NOMO-1 (cell line): ENCODE measurements at regions not wholly inside any gene's neighbourhood (a gene's known extent, or its start where the extent isn't known, plus 50 kb on each side); places are given as distances from the start of the nearest gene placed in this dataset.
"Not testable (repeated sequence)": the region's sequence is repeated elsewhere in the genome, so short reads cannot be mapped to it uniquely, and the experiment has no call there.

ENCODE experiments used
- DNase-seq, 2 experiments: peaks; one replicate each; lab custom pipeline; 2025; ENCODE audit not compliant: unreplicated experiment in 2 of 2; lab: John Stamatoyannopoulos, UW

DNA sequence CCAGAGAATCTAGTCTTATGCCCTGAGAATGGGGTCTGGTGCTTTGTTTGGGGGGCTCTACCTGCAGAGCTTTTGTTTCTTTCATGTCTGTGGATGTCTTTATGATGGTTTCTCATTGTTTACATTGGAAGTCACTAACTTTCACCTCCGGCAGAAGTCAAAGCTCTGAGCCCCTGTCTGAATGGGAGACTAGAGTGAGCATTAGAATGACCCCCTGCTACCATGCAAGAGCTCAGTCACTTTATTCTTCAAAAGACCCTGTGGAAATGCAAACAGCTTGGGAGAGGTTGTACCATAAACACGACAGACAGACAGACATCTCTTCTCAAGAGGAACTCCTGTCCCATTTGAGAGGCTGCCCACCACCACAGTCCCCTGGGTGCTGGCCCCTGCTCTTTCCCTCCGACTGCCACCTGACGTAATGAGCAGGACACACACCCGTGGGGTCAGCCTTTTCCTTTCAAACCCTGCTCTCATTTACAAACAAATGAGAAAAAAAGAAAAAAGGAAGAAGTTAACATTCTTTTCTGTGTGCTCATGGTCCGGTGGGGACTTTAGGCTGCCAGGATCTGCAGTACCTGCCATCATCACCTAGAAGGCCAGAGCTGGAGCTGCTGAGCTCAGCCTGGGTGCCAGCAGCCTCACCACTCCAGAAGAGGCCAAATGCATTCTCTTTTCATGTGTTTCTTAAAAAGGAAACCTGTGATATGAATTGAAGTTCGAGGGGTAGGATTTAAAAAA lies 91.6 kb downstream of the FZD1 start:
- no peak for DNase-seq

DNA sequence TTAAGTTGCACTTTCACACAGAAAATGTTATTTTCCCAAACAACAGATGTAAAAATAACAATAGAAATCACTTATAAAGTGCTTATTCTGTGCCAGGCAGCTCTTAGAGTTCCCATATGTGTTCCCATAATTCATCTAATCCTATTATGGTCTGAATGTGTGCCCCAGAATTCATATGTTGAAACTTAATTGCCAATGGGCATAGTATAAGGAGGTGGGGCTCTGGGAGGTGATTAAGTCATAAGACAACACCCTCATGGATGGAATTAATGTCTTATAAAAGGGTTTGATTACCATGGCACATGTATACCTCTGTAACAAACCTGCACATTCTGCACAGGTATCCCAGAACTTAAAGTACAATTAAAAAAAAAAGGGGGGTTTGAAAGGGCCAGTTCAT lies 92.7 kb downstream of the FZD1 start:
- DNase-seq: no peak

DNA sequence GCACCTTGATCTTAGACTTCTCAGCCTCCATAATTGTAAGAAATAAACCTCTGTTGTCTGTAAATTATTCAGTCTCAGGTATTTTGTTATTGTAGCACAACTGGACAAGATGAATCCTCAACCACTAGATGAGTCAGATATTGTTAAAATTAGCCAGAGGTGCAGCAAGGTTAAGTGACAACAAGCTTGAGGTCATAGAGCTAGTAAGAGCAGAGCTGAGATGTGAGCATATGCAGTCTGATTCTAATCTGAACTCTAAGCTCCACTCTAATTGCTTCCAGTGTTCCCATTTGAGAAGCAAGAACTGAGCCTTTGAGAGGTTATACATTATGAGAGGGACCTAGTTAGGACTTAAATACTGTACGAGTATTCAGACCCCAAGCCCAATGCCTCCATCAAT lies 93.1 kb downstream of the FZD1 start:
- no peak for DNase-seq

DNA sequence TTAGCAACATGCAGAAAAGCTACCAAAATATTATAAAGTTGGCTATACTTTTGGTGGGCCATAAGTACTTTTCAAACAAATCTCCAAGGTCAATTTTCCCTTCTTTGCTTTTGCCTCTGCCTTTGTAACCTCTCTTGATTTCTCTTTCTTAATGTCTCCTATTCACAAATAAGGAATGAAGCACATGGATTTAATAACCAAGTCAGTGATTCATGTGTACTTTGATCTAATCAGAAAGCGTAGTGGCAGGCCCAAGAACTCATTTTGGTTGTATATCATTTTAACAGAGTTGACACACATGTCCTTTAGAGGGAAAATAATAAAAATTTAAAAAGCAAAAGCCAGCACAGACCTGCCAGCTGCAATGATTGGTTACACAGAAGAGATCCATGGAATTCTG lies 93.7 kb downstream of the FZD1 start:
- DNase-seq: no peak

GRCh38 chr7:91358303-91358702 lies 94.1 kb downstream of the FZD1 start:
- no peak for DNase-seq

GRCh38 chr7:91365097-91365496 lies 100.9 kb downstream of the FZD1 start:
- not testable (repeated sequence) for DNase-seq

DNA sequence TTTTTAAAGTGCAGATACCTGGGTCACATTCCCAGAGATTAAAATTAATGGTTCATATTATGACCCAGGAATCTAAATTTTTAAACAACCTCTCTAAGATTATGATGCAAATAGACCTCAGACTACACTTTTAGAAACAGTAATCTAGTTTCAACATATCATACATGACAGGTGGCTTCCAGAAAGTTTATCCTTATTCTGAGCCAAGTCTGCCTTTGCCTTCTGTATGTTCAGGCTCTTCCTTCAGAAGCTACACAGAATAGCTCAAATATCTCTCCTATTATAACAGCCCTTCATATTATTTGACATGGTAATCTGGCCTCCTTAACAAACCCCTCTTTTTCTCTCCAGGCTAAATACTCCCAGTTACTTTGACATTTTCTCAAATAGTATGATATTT lies 101.9 kb downstream of the FZD1 start:
- no peak for DNase-seq

GRCh38 chr7:91367812-91368578 lies 103.8 kb downstream of the FZD1 start:
- DNase-seq: peak; percentile 28 to 47

- no peak for DNase-seq
Observed at GRCh38 chr7:91372323-91372722, 108.1 kb downstream of the FZD1 start.

- DNase-seq: peak; percentile 77 to 97
Observed at GRCh38 chr7:91373111-91373800, 109.0 kb downstream of the FZD1 start.

- no peak for DNase-seq
Observed at GRCh38 chr7:91374321-91374989, 110.2 kb downstream of the FZD1 start.

- DNase-seq: no peak
Observed at GRCh38 chr7:91375378-91375777, 111.1 kb downstream of the FZD1 start.

DNA sequence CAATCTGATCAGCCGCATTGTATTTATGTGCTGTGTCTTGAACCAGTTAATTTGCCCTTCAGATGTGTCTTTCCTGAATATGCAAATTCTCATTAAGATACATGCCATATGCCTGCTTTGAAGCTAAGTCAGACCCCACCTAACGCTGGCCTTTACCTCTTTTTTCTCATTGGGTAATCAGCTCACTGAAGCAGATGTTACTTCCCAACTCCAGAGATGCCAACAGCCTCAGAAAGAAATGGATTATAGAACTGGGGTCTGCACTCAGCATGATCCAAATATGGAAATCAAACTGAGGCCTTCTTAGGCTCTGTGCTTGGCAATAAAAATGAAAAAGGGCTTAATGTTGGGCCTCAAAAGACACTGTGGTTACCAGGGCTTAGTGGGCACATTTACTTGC lies 113.9 kb downstream of the FZD1 start:
- DNase-seq: no peak

GRCh38 chr7:91379236-91379635 lies 115.0 kb downstream of the FZD1 start:
- DNase-seq: no peak

DNA sequence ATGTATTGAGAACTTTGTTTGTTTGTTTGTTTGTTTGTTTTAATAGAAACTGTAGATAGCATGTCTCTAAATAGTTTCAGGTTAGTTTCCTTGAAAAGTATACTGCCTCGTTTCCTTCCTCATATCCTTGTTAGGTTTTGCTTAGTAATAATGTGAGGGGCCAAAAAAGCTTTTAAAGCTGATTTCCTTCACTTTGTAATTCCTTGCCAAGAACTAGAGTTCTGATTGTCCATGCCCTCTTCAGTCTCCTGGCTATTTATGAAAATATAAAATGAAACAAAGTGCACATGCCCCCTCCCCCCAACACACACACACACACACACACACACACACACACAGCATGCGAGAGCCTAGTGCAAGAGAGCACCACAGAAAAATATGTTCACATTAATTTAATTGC lies 115.8 kb downstream of the FZD1 start:
- no peak for DNase-seq

- no peak for DNase-seq
Observed at GRCh38 chr7:91383053-91383904, 119.0 kb downstream of the FZD1 start.

DNA sequence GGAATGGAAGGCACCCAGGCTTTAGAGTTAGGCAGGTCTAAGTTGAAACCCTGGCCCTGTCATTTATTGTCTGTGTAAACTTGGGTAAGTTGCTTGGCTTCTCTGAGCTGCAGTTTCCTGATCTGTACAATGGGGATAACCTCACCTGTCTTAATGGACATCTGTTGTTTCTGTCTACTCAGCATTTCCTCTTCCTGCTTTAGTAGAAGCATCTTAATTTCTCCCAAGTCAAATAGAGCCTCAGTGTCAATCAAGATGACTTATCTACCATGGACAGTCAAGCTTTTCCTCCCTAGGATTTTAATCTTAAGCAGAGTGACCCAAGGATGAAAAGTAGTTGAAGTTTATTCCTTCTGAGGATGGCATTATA lies 119.7 kb downstream of the FZD1 start:
- DNase-seq: no peak

GRCh38 chr7:91394757-91395156 lies 130.5 kb downstream of the FZD1 start:
- DNase-seq: not testable (repeated sequence)

DNA sequence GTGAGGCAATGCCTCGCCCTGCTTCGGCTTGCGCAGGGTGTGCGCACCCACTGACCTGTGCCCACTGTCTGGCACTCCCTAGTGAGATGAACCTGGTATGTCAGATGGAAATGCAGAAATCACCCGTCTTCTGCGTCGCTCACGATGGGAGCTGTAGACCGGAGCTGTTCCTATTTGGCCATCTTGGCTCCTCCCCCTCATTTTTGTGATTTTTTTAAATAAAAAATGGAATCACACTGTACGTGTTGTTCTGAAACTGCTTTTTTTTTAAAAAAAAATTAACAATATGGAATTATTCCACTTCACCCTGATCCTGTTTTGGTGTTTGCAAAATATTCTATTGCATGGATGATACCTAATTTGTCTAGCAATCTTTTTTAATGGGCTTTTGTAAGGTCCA lies 131.1 kb downstream of the FZD1 start:
- DNase-seq: not testable (repeated sequence)

GRCh38 chr7:91397096-91397495 lies 132.9 kb downstream of the FZD1 start:
- DNase-seq: no peak
